HepG2 (cell line): ENCODE measurements at regions not wholly inside any gene's neighbourhood (a gene's known extent, or its start where the extent isn't known, plus 50 kb on each side); places are given as distances from the start of the nearest gene placed in this dataset.

ENCODE experiments used
- ATAC-seq: fragments of 200-7000 bp; cut with Tn5 transposase; 3 replicates; pipeline ENCODE4 v1.9.1; 2020; ENCODE audit warnings: mild to moderate bottlenecking, moderate library complexity
- BruUV-seq: library from RNA; stranded (reverse); fragments of 400-500 nt; replicated peaks from 2 replicates; lab custom pipeline; 2021; lab: Mats Ljungman, UMichigan
- CTCF ChIA-PET: fragments of 300-600 bp; formaldehyde crosslinking; extraction: SDS; loops from one replicate; lab custom pipeline; 2021; ENCODE audit warnings: low total read pairs, inconsistent platforms, low intra/inter-chr PET ratio; lab: Yijun Ruan, JAX
- POLR2A ChIA-PET: fragments of 350-600 bp; sonication (Branson Sonifier 250); formaldehyde crosslinking; loops from one replicate; lab custom pipeline; 2020; ENCODE audit warnings: antibody characterized with exemption, inconsistent platforms; lab: Yijun Ruan, JAX
- DNase-seq: peaks from one replicate; pipeline ENCODE4 v3.0.0-alpha.2; 2015; ENCODE audit warnings: low spot score
- FAIRE-seq: peaks from 3 replicates; lab custom pipeline; 2011; peaks lifted over from hg19 to GRCh38; lab: Jason Lieb, UNC
- H2AFZ ChIP-seq: one replicate; pipeline ENCODE4 v1.6.1; 2011; ENCODE audit warnings: low read length, inconsistent platforms
- H3K27ac ChIP-seq: fragments of 300-600 bp; 3 replicates; pipeline ENCODE4 v1.8.0; 2011; ENCODE audit warnings: mixed run types, mild to moderate bottlenecking, mixed read lengths, low read length, inconsistent platforms; ENCODE audit not compliant: insufficient read depth; ENCODE audit errors: extremely low read length
- H3K27me3 ChIP-seq, 2 experiments: fragments of 200-600 bp in 1 of 2; 2 replicates in 1 of 2; 3 replicates in 1 of 2; pipeline versions ENCODE4 v1.6.0 to v1.8.0; 2011; ENCODE audit warnings: low read length in 2 of 2, mild to moderate bottlenecking in 2 of 2, moderate library complexity in 2 of 2, inconsistent platforms in 1 of 2; ENCODE audit not compliant: insufficient read depth in 2 of 2, control insufficient read depth in 1 of 2
- H3K36me3 ChIP-seq, 2 experiments: fragments of 200-600 bp in 1 of 2; replicated peaks in 1 of 2; 2 replicates in 1 of 2; 3 replicates in 1 of 2; pipeline versions ENCODE4 v1.5.1 to v1.8.0; 2011; ENCODE audit warnings: low read length in 2 of 2, inconsistent platforms in 1 of 2; ENCODE audit not compliant: insufficient read depth in 2 of 2, control insufficient read depth in 1 of 2
- H3K4me1 ChIP-seq: 2 replicates; pipeline ENCODE4 v1.5.1; 2012; ENCODE audit warnings: low read length, inconsistent platforms; ENCODE audit not compliant: insufficient read depth
- H3K4me2 ChIP-seq: 2 replicates; pipeline ENCODE4 v1.6.0; 2011; ENCODE audit warnings: low read depth, low read length, inconsistent platforms
- H3K4me3 ChIP-seq, 3 experiments: fragments of 200-600 bp in 1 of 3; sonication (generic), shearing (Covaris generic) in 1 of 3; replicated peaks in 1 of 3; 2 replicates each; pipeline ENCODE4 v1.5.1; 2011 to 2016; ENCODE audit warnings: low read length in 3 of 3, inconsistent platforms in 2 of 3, low read depth in 2 of 3, mild to moderate bottlenecking in 2 of 3, control low read depth in 1 of 3, mixed read lengths in 1 of 3; ENCODE audit not compliant: insufficient read depth in 1 of 3
- H3K79me2 ChIP-seq: one replicate; pipeline ENCODE4 v1.6.1; 2011; ENCODE audit warnings: low read length, inconsistent platforms; ENCODE audit not compliant: insufficient read depth
- H3K9ac ChIP-seq: 2 replicates; pipeline ENCODE4 v1.6.0; 2011; ENCODE audit warnings: mild to moderate bottlenecking, low read depth, low read length, inconsistent platforms; ENCODE audit not compliant: insufficient read depth
- H3K9me3 ChIP-seq: 2 replicates; pipeline ENCODE4 v1.5.1; 2012; ENCODE audit warnings: mild to moderate bottlenecking, low read length
- H4K20me1 ChIP-seq: 2 replicates; pipeline ENCODE4 v1.6.0; 2011; ENCODE audit warnings: inconsistent platforms, mild to moderate bottlenecking, low read length, moderate library complexity; ENCODE audit not compliant: insufficient read depth
- ARNT ChIP-seq: fragments of 450-650 bp; IDR thresholded peaks from 2 replicates; pipeline ENCODE4 v1.6.1; 2017
- GATAD2A ChIP-seq: IDR thresholded peaks from 2 replicates; pipeline ENCODE4 v1.6.1; 2016
- TBL1XR1 ChIP-seq: fragments of 150-350 bp; IDR thresholded peaks from 2 replicates; pipeline ENCODE4 v1.6.1; 2014; ENCODE audit warnings: borderline replicate concordance, low read length; ENCODE audit not compliant: partially characterized antibody
- TEAD3 ChIP-seq: optimal IDR thresholded peaks from 2 replicates; pipeline ENCODE3; 2016; ENCODE audit warnings: borderline replicate concordance
- ZBTB42 ChIP-seq: sonication (generic); formaldehyde crosslinking; IDR thresholded peaks from 2 replicates; pipeline ENCODE4 v1.5.0; 2020; ENCODE audit warnings: mild to moderate bottlenecking, missing genetic modification reagents
- ZBTB8A ChIP-seq: sonication (generic); formaldehyde crosslinking; IDR thresholded peaks from 2 replicates; pipeline ENCODE4 v1.4.0; 2020; ENCODE audit warnings: mild to moderate bottlenecking, low read depth, missing genetic modification reagents, borderline replicate concordance
- ZNF615 ChIP-seq: sonication (generic); formaldehyde crosslinking; IDR thresholded peaks from 2 replicates; pipeline ENCODE4 v1.5.0; 2020; ENCODE audit warnings: mild to moderate bottlenecking, missing genetic modification reagents, borderline replicate concordance
- ZNF772 ChIP-seq: sonication (generic); formaldehyde crosslinking; IDR thresholded peaks from 2 replicates; pipeline ENCODE4 v1.5.0; 2020; ENCODE audit warnings: mild to moderate bottlenecking, missing genetic modification reagents
- WGBS: methylation state at CpG from one replicate; pipeline ENCODE4 v1.1.6; 2017; ENCODE audit warnings: low lambda C conversion rate; 5-methylcytosine and 5-hydroxymethylcytosine counted together
- in situ Hi-C: cut with HindIII; loops from 2 replicates; pipeline ENCODE4 v1.10.0; 2017; ENCODE audit warnings: low pct_unique_long_range_greater_than_20kb; ENCODE audit not compliant: extremely low pct_ligation_motif_present
- intact Hi-C: fragments of 100-400 bp; cut with micrococcal nuclease; formaldehyde crosslinking; loops from one replicate; pipeline ENCODE4 v1.10.0; 2022; ENCODE audit not compliant: unreplicated experiment
- TF ChIP-seq, protein P1 (sequence below): sonication (generic); formaldehyde crosslinking; IDR thresholded peaks from 2 replicates; pipeline ENCODE4 v1.5.1; 2020; ENCODE audit warnings: mild to moderate bottlenecking, missing genetic modification reagents, borderline replicate concordance
- TF ChIP-seq, protein P2 (sequence below): sonication (generic); formaldehyde crosslinking; IDR thresholded peaks from 2 replicates; pipeline ENCODE4 v1.5.0; 2020; ENCODE audit warnings: missing genetic modification reagents
- TF ChIP-seq, protein P3 (sequence below): sonication (generic); formaldehyde crosslinking; IDR thresholded peaks from 2 replicates; pipeline ENCODE4 v1.4.0; 2020; ENCODE audit warnings: missing genetic modification reagents

DNA sequence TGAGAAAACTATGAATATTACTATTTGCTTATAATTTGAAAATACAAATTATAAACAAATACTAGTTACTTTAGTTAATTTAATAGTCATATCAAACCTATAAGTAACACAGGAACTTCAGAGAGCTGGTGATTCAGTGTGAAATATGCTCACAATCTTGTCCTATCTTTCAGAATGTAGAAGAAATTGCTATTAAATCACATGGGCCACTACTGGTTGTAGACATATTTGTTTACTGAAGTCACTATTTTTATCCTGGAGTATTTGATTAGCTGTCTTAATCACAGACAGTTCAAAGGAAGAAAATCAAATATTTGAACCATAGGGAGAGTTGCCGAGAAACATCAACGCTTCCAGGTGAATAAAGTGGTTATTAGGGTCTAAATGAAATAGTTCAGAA, 187.6 kb upstream of the ANO3 start:
- 15% methylated on average over 2 of the region's 2 CpGs for WGBS
- no TSS peak for BruUV-seq
- FAIRE-seq (no peak), ATAC-seq (no peak), DNase-seq (no peak)
- Histone ChIP-seq H3K4me1 (no peaks in the 10 kb centered on the region), H3K27me3 (no peaks in the 10 kb centered on the region), H4K20me1 (no peaks in the 10 kb centered on the region), H3K36me3 (no peaks in the 10 kb centered on the region), H2AFZ (no peak overlapping the region), H3K79me2 (no peaks in the 10 kb centered on the region), H3K4me3 (no peak overlapping the region), H3K9me3 (no peaks in the 10 kb centered on the region), H3K9ac (no peak overlapping the region), H3K4me2 (no peak overlapping the region), H3K27ac (no peak overlapping the region)
- CTCF ChIA-PET, result no interaction called here
- intact Hi-C loops (no loop called here), in situ Hi-C loops (no loop called here)
- TF ChIP-seq TEAD3 (CRISPR knock-in tag) (no peak), TBL1XR1 (no peak), GATAD2A (CRISPR knock-in tag) (no peak), ZNF772 (CRISPR knock-in tag) (no peak), ZBTB42 (CRISPR knock-in tag) (no peak), ZNF615 (CRISPR knock-in tag) (no peak), ZBTB8A (CRISPR knock-in tag) (no peak), ARNT (no peak)
- TF ChIP-seq, protein P1, sequence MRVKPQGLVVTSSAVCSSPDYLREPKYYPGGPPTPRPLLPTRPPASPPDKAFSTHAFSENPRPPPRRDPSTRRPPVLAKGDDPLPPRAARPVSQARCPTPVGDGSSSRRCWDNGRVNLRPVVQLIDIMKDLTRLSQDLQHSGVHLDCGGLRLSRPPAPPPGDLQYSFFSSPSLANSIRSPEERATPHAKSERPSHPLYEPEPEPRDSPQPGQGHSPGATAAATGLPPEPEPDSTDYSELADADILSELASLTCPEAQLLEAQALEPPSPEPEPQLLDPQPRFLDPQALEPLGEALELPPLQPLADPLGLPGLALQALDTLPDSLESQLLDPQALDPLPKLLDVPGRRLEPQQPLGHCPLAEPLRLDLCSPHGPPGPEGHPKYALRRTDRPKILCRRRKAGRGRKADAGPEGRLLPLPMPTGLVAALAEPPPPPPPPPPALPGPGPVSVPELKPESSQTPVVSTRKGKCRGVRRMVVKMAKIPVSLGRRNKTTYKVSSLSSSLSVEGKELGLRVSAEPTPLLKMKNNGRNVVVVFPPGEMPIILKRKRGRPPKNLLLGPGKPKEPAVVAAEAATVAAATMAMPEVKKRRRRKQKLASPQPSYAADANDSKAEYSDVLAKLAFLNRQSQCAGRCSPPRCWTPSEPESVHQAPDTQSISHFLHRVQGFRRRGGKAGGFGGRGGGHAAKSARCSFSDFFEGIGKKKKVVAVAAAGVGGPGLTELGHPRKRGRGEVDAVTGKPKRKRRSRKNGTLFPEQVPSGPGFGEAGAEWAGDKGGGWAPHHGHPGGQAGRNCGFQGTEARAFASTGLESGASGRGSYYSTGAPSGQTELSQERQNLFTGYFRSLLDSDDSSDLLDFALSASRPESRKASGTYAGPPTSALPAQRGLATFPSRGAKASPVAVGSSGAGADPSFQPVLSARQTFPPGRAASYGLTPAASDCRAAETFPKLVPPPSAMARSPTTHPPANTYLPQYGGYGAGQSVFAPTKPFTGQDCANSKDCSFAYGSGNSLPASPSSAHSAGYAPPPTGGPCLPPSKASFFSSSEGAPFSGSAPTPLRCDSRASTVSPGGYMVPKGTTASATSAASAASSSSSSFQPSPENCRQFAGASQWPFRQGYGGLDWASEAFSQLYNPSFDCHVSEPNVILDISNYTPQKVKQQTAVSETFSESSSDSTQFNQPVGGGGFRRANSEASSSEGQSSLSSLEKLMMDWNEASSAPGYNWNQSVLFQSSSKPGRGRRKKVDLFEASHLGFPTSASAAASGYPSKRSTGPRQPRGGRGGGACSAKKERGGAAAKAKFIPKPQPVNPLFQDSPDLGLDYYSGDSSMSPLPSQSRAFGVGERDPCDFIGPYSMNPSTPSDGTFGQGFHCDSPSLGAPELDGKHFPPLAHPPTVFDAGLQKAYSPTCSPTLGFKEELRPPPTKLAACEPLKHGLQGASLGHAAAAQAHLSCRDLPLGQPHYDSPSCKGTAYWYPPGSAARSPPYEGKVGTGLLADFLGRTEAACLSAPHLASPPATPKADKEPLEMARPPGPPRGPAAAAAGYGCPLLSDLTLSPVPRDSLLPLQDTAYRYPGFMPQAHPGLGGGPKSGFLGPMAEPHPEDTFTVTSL, result no peak
- TF ChIP-seq, protein P2, sequence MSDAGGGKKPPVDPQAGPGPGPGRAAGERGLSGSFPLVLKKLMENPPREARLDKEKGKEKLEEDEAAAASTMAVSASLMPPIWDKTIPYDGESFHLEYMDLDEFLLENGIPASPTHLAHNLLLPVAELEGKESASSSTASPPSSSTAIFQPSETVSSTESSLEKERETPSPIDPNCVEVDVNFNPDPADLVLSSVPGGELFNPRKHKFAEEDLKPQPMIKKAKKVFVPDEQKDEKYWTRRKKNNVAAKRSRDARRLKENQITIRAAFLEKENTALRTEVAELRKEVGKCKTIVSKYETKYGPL (CRISPR knock-in tag), result no peak
- TF ChIP-seq, protein P3, sequence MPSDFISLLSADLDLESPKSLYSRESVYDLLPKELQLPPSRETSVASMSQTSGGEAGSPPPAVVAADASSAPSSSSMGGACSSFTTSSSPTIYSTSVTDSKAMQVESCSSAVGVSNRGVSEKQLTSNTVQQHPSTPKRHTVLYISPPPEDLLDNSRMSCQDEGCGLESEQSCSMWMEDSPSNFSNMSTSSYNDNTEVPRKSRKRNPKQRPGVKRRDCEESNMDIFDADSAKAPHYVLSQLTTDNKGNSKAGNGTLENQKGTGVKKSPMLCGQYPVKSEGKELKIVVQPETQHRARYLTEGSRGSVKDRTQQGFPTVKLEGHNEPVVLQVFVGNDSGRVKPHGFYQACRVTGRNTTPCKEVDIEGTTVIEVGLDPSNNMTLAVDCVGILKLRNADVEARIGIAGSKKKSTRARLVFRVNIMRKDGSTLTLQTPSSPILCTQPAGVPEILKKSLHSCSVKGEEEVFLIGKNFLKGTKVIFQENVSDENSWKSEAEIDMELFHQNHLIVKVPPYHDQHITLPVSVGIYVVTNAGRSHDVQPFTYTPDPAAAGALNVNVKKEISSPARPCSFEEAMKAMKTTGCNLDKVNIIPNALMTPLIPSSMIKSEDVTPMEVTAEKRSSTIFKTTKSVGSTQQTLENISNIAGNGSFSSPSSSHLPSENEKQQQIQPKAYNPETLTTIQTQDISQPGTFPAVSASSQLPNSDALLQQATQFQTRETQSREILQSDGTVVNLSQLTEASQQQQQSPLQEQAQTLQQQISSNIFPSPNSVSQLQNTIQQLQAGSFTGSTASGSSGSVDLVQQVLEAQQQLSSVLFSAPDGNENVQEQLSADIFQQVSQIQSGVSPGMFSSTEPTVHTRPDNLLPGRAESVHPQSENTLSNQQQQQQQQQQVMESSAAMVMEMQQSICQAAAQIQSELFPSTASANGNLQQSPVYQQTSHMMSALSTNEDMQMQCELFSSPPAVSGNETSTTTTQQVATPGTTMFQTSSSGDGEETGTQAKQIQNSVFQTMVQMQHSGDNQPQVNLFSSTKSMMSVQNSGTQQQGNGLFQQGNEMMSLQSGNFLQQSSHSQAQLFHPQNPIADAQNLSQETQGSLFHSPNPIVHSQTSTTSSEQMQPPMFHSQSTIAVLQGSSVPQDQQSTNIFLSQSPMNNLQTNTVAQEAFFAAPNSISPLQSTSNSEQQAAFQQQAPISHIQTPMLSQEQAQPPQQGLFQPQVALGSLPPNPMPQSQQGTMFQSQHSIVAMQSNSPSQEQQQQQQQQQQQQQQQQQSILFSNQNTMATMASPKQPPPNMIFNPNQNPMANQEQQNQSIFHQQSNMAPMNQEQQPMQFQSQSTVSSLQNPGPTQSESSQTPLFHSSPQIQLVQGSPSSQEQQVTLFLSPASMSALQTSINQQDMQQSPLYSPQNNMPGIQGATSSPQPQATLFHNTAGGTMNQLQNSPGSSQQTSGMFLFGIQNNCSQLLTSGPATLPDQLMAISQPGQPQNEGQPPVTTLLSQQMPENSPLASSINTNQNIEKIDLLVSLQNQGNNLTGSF (CRISPR knock-in tag), result no peak
- POLR2A ChIA-PET, result no interaction called here
